PFSK-1 (cell line): ENCODE measurements at regions not wholly inside any gene's neighbourhood (a gene's known extent, or its start where the extent isn't known, plus 50 kb on each side); places are given as distances from the start of the nearest gene placed in this dataset.

Experiments
- REST ChIP-seq, 2 experiments: IDR thresholded peaks; 2 replicates each; pipeline versions ENCODE4 v1.6.1 to v1.8.0; 2011 to 2012; ENCODE audit warnings: low read depth in 2 of 2, low read length in 2 of 2, control low read depth in 1 of 2, inconsistent platforms in 1 of 2, mild to moderate bottlenecking in 1 of 2, moderate library complexity in 1 of 2; ENCODE audit not compliant: insufficient read depth in 1 of 2
- TAF1 ChIP-seq: IDR thresholded peaks from 2 replicates; pipeline ENCODE4 v1.6.1; 2012; ENCODE audit warnings: low read length, control low read depth, borderline replicate concordance; ENCODE audit not compliant: insufficient read depth

DNA sequence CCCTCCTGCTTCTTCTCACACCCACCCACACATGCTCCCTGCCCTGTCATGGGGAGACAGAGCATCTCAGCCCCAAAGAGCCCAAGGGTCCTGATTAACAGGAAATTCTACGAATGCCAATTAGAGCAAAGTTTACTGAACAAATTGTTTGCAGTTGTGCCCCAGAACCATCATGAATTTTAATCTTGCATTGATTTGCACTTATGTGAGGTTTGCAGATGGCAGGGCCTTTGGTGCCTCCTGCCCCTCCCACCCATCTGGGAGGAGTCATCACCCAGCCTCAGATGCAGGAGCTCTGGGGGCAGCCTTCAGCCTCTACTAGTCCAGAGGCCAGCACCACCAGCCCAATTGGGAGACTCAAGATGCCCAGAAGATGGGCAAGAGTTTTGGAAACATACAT is 80.8 kb downstream of the PCDH1 start:
- TF ChIP-seq REST (IDR thresholded peaks at IDR 0.05; ENCODE audit: insufficient read depth in 1 of 2, low read depth in 2 of 2, low read length in 2 of 2) (no peak), TAF1 (no peak)
